Gastrocnemius medialis (tissue), 4 donors: ENCODE measurements at regions not wholly inside any gene's neighbourhood (a gene's known extent, or its start where the extent isn't known, plus 50 kb on each side); places are given as distances from the start of the nearest gene placed in this dataset.
"Not testable (repeated sequence)": the region's sequence is repeated elsewhere in the genome, so short reads cannot be mapped to it uniquely, and the experiment has no call there.

Source experiments
- ATAC-seq, 2 donors: fragments of 150-250 bp; one replicate each; pipeline ENCODE4 v1.9.1; 2016
- DNase-seq, 2 donors: peaks; one replicate each; pipeline ENCODE4 v3.0.0-alpha.2; 2019
- H3K27ac ChIP-seq, 4 donors: fragments of 200-600 bp; sonication (generic); 1 replicate in 1 of 4; 2 replicates in 3 of 4; pipeline ENCODE4 v1.5.1; 2016 to 2018; ENCODE audit warnings: mild to moderate bottlenecking in 2 of 4, moderate library complexity in 1 of 4
- H3K27me3 ChIP-seq, 3 donors: fragments of 200-600 bp; sonication (generic) in 2 of 3; 1 replicate in 1 of 3; 2 replicates in 2 of 3; pipeline versions ENCODE4 v1.5.1 to v1.6.0; 2016 to 2019; ENCODE audit warnings: mild to moderate bottlenecking in 1 of 3, moderate library complexity in 1 of 3
- H3K36me3 ChIP-seq, 2 donors: fragments of 200-600 bp; sonication (generic) in 1 of 2; one replicate each; pipeline ENCODE4 v1.5.1; 2017 to 2018
- H3K4me1 ChIP-seq, 2 donors: fragments of 200-600 bp; sonication (generic) in 1 of 2; one replicate each; pipeline ENCODE4 v1.5.1; 2016 to 2017; ENCODE audit warnings: mild to moderate bottlenecking in 2 of 2
- H3K4me3 ChIP-seq, 4 donors: fragments of 200-600 bp; sonication (generic) in 3 of 4; 1 replicate in 1 of 4; 2 replicates in 3 of 4; pipeline ENCODE4 v1.5.1; 2016 to 2019; ENCODE audit warnings: mild to moderate bottlenecking in 2 of 4
- H3K9me3 ChIP-seq, 3 donors: fragments of 200-600 bp; sonication (generic) in 2 of 3; 1 replicate in 1 of 3; 2 replicates in 2 of 3; pipeline ENCODE4 v1.5.1; 2016 to 2019
- POLR2A ChIP-seq, 2 donors: fragments of 450-650 bp; IDR thresholded peaks; one replicate each; pipeline ENCODE4 v1.6.1; 2017; ENCODE audit warnings: antibody characterized with exemption in 2 of 2, mild to moderate bottlenecking in 2 of 2, moderate library complexity in 2 of 2
- in situ Hi-C, 4 donors: fragments of 200-750 bp; cut with MboI; loops; one replicate each; pipeline versions ENCODE4 v1.15.0 to v1.8.0; 2017; ENCODE audit warnings: low sequenced_read_pairs in 4 of 4
- intact Hi-C: fragments of 100-400 bp; cut with DNase I; formaldehyde crosslinking; loops from one replicate; pipeline ENCODE4 v1.15.1; 2023; ENCODE audit warnings: low total_unique reads
- TF ChIP-seq, protein P1 (sequence below), 5 experiments: fragments of 450-650 bp in 3 of 5; fragments of 200-600 bp in 2 of 5; sonication (generic) in 2 of 5; IDR thresholded peaks in 4 of 5; conservative IDR thresholded peaks in 1 of 5; 1 replicate in 4 of 5; 2 replicates in 1 of 5; pipeline ENCODE4 v1.5.1; 2016 to 2019; ENCODE audit warnings: antibody characterized with exemption in 5 of 5, mild to moderate bottlenecking in 3 of 5, moderate library complexity in 3 of 5

- peaks cover 4 to 28% (median 12%) of the 10 kb centered on the region in 3 donors for H3K27me3 ChIP-seq
- ATAC-seq, result no peak
- no peaks in the 10 kb centered on the region for H3K4me1 ChIP-seq
- no peak overlapping the region for H3K27ac ChIP-seq
- no peak overlapping the region for H3K4me3 ChIP-seq
- in situ Hi-C loops (no loop called here), intact Hi-C loops (no loop called here)
- H3K36me3 ChIP-seq, result no peaks in the 10 kb centered on the region
- DNase-seq, result no peak
- TF ChIP-seq, protein P1, sequence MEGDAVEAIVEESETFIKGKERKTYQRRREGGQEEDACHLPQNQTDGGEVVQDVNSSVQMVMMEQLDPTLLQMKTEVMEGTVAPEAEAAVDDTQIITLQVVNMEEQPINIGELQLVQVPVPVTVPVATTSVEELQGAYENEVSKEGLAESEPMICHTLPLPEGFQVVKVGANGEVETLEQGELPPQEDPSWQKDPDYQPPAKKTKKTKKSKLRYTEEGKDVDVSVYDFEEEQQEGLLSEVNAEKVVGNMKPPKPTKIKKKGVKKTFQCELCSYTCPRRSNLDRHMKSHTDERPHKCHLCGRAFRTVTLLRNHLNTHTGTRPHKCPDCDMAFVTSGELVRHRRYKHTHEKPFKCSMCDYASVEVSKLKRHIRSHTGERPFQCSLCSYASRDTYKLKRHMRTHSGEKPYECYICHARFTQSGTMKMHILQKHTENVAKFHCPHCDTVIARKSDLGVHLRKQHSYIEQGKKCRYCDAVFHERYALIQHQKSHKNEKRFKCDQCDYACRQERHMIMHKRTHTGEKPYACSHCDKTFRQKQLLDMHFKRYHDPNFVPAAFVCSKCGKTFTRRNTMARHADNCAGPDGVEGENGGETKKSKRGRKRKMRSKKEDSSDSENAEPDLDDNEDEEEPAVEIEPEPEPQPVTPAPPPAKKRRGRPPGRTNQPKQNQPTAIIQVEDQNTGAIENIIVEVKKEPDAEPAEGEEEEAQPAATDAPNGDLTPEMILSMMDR (IDR thresholded peaks at IDR 0.05 in 4 of 5, conservative IDR thresholded peaks at IDR 0.05 in 1 of 5), result no peak
- TF ChIP-seq POLR2A (IDR thresholded peaks at IDR 0.05), result no peak
- H3K9me3 ChIP-seq, result no peaks in the 10 kb centered on the region
Measured at GRCh38 chr22:48486134-48486532, 1341.5 kb downstream of the BRD1 start.

- Histone ChIP-seq H3K4me3 (no peak overlapping the region), H3K27me3 (peaks cover 0 to 24% (median 6%) of the 10 kb centered on the region in 3 donors), H3K9me3 (no peaks in the 10 kb centered on the region), H3K36me3 (no peaks in the 10 kb centered on the region), H3K4me1 (no peaks in the 10 kb centered on the region), H3K27ac (no peak overlapping the region)
- ATAC-seq (no peak), DNase-seq (no peak)
- intact Hi-C loops (no loop called here), in situ Hi-C loops (no loop called here)
- TF ChIP-seq, protein P1 (IDR thresholded peaks at IDR 0.05 in 4 of 5, conservative IDR thresholded peaks at IDR 0.05 in 1 of 5), result no peak
- no peak for TF ChIP-seq POLR2A (IDR thresholded peaks at IDR 0.05)
Measured at GRCh38 chr22:48485149-48486133, 1342.2 kb downstream of the BRD1 start.

DNA sequence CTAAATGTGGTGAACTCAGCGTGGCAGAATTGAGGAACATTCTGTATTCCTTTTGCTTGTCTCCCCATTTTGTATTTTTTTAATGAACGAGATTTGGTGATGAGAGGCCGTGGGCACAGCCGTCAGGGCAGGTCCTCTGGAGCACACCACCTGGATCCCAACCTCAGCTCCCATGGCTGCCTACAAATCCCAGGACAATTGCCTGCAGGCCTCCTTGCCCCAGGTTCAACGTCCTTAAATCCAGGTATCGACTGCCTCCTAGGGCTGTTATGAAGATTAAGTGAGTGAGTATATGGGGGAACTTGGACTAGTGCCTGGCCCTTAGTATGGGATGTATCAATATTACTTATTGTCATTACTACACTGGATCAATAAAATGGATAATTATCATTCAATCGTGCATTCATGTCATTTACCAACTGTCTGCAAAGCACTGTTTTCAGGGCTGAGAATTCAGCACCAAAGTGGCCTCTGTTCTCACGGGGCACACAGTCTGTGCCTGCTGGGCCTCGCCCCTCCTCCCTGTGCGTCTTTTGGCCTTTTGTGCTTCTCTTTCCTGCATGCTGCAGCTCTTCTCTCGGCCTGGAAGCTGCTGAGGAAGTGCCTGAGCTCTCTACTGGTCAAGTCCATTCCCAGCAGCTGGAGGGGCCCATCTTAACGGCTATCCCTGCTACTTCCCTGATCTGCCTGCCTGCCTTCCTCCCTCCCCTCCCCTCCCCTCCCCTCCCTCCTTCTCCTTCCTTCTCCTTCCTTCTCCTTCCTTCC is 1343.7 kb downstream of the BRD1 start:
- TF ChIP-seq, protein P1 (IDR thresholded peaks at IDR 0.05 in 4 of 5, conservative IDR thresholded peaks at IDR 0.05 in 1 of 5), result no peak
- TF ChIP-seq POLR2A (IDR thresholded peaks at IDR 0.05), result no peak
- Histone ChIP-seq H3K27ac (no peak overlapping the region), H3K27me3 (peaks cover 0 to 21% (median 0%) of the 10 kb centered on the region in 3 donors), H3K4me3 (no peak overlapping the region), H3K4me1 (no peaks in the 10 kb centered on the region), H3K9me3 (no peaks in the 10 kb centered on the region), H3K36me3 (no peaks in the 10 kb centered on the region)
- in situ Hi-C loops (no loop called here), intact Hi-C loops (no loop called here)
- ATAC-seq (no peak), DNase-seq (no peak)

DNA sequence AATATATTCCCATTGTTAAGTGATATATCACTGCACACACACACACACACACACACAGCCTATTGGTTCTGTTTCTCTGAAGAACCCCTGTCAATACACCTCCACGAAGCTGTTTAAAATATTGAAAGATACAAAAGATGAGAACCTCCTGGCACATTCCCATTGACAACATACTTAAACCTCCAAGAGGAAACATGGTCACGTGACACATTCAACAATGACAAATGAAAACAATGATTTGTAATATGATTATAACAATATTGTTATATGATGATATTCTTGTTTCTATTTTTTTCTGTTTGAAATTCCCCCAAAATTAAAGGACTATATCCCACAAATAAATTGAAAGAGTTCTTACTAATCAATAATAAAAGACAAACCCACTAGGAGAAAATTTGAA is 1344.9 kb downstream of the BRD1 start:
- Histone ChIP-seq H3K27me3 (peaks cover 0 to 12% (median 0%) of the 10 kb centered on the region in 3 donors), H3K4me1 (no peaks in the 10 kb centered on the region), H3K27ac (no peak overlapping the region), H3K9me3 (no peaks in the 10 kb centered on the region), H3K4me3 (no peak overlapping the region), H3K36me3 (no peaks in the 10 kb centered on the region)
- intact Hi-C loops, result no loop called here
- TF ChIP-seq POLR2A (IDR thresholded peaks at IDR 0.05), result no peak
- TF ChIP-seq, protein P1 (IDR thresholded peaks at IDR 0.05 in 4 of 5, conservative IDR thresholded peaks at IDR 0.05 in 1 of 5), result no peak
- DNase-seq (no peak), ATAC-seq (no peak)
- in situ Hi-C loops, result no loop called here

GRCh38 chr22:48482198-48482597 is 1345.5 kb downstream of the BRD1 start:
- H3K9me3 ChIP-seq, H3K27ac ChIP-seq, in situ Hi-C loops, H3K4me3 ChIP-seq, intact Hi-C loops, H3K4me1 ChIP-seq, H3K36me3 ChIP-seq, ATAC-seq, H3K27me3 ChIP-seq, DNase-seq: not testable (repeated sequence)
